G401 (cell line): ENCODE measurements at regions not wholly inside any gene's neighbourhood (a gene's known extent, or its start where the extent isn't known, plus 50 kb on each side); places are given as distances from the start of the nearest gene placed in this dataset.
"Not testable (repeated sequence)": the region's sequence is repeated elsewhere in the genome, so short reads cannot be mapped to it uniquely, and the experiment has no call there.

Source experiments
- DNase-seq: peaks from one replicate; pipeline ENCODE4 v3.0.0-alpha.2; 2015; ENCODE audit warnings: low spot score
- in situ Hi-C: cut with HindIII; loops from 2 replicates; pipeline ENCODE4 v1.10.0; 2016; ENCODE audit warnings: low sequenced_read_pairs, mixed read lengths

GRCh38 chr4:132330994-132331393, 818.1 kb upstream of the PCDH10 start:
- in situ Hi-C loops: no loop called here

GRCh38 chr4:132332932-132333723, 816.0 kb upstream of the PCDH10 start:
- no peak for DNase-seq
- in situ Hi-C loops: no loop called here

More at GRCh38 chr4:132330994-132331393, 818.1 kb upstream of the PCDH10 start:
- no peak for DNase-seq

GRCh38 chr4:132333724-132334047, 815.4 kb upstream of the PCDH10 start:
- no peak for DNase-seq
- in situ Hi-C loops: no loop called here

- in situ Hi-C loops: no loop called here
- no peak for DNase-seq
Measured at GRCh38 chr4:132334081-132334480, 815.0 kb upstream of the PCDH10 start.

GRCh38 chr4:132344924-132345828, 803.9 kb upstream of the PCDH10 start:
- DNase-seq: no peak
- in situ Hi-C loops: no loop called here

GRCh38 chr4:132346016-132346415, 803.1 kb upstream of the PCDH10 start:
- in situ Hi-C loops: no loop called here
- DNase-seq: no peak

GRCh38 chr4:132351606-132352005, 797.5 kb upstream of the PCDH10 start:
- DNase-seq, in situ Hi-C loops: not testable (repeated sequence)

- in situ Hi-C loops: no loop called here
- no peak for DNase-seq
Measured at GRCh38 chr4:132382243-132382642, 766.9 kb upstream of the PCDH10 start.

- no peak for DNase-seq
- in situ Hi-C loops: no loop called here
Measured at GRCh38 chr4:132383571-132384199, 765.4 kb upstream of the PCDH10 start.

GRCh38 chr4:132384709-132385108, 764.4 kb upstream of the PCDH10 start:
- in situ Hi-C loops: no loop called here
- no peak for DNase-seq

- DNase-seq: no peak
- in situ Hi-C loops: no loop called here
Measured at GRCh38 chr4:132386130-132386529, 763.0 kb upstream of the PCDH10 start.

GRCh38 chr4:132387060-132387459, 762.0 kb upstream of the PCDH10 start:
- DNase-seq: no peak
- in situ Hi-C loops: no loop called here

GRCh38 chr4:132395561-132395960, 753.5 kb upstream of the PCDH10 start:
- no peak for DNase-seq
- in situ Hi-C loops: no loop called here

GRCh38 chr4:132396636-132397035, 752.5 kb upstream of the PCDH10 start:
- in situ Hi-C loops: no loop called here
- no peak for DNase-seq

- DNase-seq: no peak
- in situ Hi-C loops: no loop called here
Measured at GRCh38 chr4:132417220-132417619, 731.9 kb upstream of the PCDH10 start.

- no peak for DNase-seq
- in situ Hi-C loops: no loop called here
Measured at GRCh38 chr4:132427125-132427524, 722.0 kb upstream of the PCDH10 start.

- in situ Hi-C loops: no loop called here
- no peak for DNase-seq
Measured at GRCh38 chr4:132437117-132437516, 712.0 kb upstream of the PCDH10 start.

- in situ Hi-C loops: no loop called here
- DNase-seq: no peak
Measured at GRCh38 chr4:132445386-132445785, 703.7 kb upstream of the PCDH10 start.

- in situ Hi-C loops, DNase-seq: not testable (repeated sequence)
Measured at GRCh38 chr4:132457987-132458386, 691.1 kb upstream of the PCDH10 start.

- DNase-seq: no peak
- in situ Hi-C loops: no loop called here
Measured at GRCh38 chr4:132479543-132479942, 669.6 kb upstream of the PCDH10 start.
